ENCODE measurements at regions not wholly inside any gene's neighbourhood (a gene's known extent, or its start where the extent isn't known, plus 50 kb on each side); places are given as distances from the start of the nearest gene placed in this dataset.

GRCh38 chr2:62281663-62282062 is 85.7 kb downstream of the B3GNT2 start:
- no peak for DNase-seq (ENCODE audit: low read depth, low spot score)

DNA sequence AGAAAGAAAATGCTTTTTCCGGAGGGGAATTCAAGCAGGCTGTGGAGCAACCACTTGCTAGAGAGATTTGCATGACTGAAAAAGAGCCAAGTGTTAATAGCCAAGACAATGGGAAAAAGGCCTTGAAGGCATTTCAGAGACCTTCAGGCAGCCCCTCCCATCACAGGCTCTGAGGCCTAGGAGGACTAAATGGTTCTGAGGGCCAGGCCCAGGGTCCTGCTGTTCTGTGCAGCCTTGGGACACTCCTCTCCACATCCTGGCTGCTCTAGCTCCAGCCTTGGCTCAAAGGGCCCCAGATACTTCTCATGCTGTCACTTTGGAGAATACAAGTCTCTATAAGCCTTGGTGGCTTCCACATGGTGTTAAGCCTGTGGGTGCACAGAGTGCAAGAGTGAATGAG is 81.8 kb downstream of the B3GNT2 start:
- no peak for DNase-seq (ENCODE audit: low read depth, low spot score)
